ENCODE measurements at regions not wholly inside any gene's neighbourhood (a gene's known extent, or its start where the extent isn't known, plus 50 kb on each side); places are given as distances from the start of the nearest gene placed in this dataset.
"Not testable (repeated sequence)": the region's sequence is repeated elsewhere in the genome, so short reads cannot be mapped to it uniquely, and the experiment has no call there.

DNA sequence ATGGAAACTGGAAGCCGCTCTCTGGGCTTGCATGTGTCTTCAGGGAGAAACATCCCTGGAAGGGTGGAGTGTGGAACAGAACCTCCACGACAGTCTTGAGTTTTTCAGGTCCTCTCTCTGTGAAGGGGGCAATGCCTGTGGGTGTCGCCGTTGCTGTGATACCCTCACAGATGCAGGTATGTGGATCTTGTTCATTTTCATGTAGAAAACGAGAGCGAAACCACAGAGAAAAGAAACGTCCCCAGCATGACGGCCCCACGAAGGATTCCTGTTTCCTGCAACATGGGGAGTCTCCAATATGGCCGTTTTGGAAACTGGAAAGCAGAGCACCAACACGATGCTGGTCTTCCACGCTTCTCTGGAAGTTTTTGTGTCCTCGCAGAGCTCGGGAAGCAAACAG is 187.9 kb downstream of the ALG10 start:
- no peaks in the 10 kb centered on the region for H3K27me3 ChIP-seq (ENCODE audit: insufficient read depth, low read length)
- H2AFZ ChIP-seq (ENCODE audit: low read length, unreplicated experiment), result no peak overlapping the region
- no peak overlapping the region for H3K27ac ChIP-seq (ENCODE audit: low read depth, low read length)
- no peaks in the 10 kb centered on the region for H3K36me3 ChIP-seq (ENCODE audit: insufficient read depth, low read length)
- no peaks in the 10 kb centered on the region for H3K79me2 ChIP-seq (ENCODE audit: control insufficient read depth, insufficient read depth, low read length, unreplicated experiment)
- H3K4me3 ChIP-seq (ENCODE audit: low read depth, low read length), result no peak overlapping the region
- H3K4me1 ChIP-seq (ENCODE audit: control insufficient read depth, insufficient read depth, low read length, unreplicated experiment), result no peaks in the 10 kb centered on the region

DNA sequence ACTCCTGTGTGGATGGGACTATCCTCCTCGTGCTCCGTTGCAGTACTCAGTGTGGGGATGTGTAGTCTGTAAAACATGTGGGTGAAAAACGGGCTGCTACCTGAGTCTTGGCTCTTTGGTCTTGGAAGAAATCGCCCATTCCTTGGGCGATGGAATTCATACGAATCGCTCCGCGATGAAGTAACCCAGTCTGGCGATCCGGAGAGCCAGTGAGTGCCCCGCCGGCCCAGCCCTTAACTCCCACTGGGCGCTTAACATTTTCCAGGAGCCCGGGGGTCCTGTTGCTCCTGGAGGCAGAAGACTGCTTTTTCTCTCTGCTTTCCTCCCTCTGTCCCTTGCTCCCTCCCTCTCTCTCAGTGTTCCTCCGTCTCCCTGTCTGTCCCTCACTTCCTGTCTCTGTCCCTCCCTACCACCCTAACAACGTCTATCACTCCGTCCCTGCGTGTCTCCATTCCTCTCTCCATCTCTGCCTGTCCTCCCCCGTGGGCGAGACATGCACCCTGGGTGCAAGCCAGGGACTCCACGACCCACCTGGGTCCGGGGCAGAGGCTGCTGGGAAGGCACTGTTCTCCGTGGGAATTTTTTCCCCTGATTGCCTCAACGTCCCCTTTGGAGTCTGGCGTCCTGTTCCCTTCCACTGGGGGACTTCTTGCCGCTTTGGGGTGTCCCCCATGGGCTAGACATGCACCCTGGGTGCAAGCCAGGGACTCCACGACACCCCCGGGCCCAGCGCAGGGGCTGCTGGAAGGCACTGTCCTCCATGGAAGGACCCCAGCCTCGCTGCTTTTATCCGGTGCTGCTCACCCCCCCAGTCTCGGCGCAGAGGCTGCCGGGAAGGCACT is 188.6 kb downstream of the ALG10 start:
- H3K36me3 ChIP-seq (ENCODE audit: insufficient read depth, low read length), result no peaks in the 10 kb centered on the region
- no peaks in the 10 kb centered on the region for H3K27me3 ChIP-seq (ENCODE audit: insufficient read depth, low read length)
- no peak overlapping the region for H3K27ac ChIP-seq (ENCODE audit: low read depth, low read length)
- no peak overlapping the region for H3K4me3 ChIP-seq (ENCODE audit: low read depth, low read length)
- no peaks in the 10 kb centered on the region for H3K79me2 ChIP-seq (ENCODE audit: control insufficient read depth, insufficient read depth, low read length, unreplicated experiment)
- H3K4me1 ChIP-seq (ENCODE audit: control insufficient read depth, insufficient read depth, low read length, unreplicated experiment), result no peaks in the 10 kb centered on the region
- no peak overlapping the region for H2AFZ ChIP-seq (ENCODE audit: low read length, unreplicated experiment)

DNA sequence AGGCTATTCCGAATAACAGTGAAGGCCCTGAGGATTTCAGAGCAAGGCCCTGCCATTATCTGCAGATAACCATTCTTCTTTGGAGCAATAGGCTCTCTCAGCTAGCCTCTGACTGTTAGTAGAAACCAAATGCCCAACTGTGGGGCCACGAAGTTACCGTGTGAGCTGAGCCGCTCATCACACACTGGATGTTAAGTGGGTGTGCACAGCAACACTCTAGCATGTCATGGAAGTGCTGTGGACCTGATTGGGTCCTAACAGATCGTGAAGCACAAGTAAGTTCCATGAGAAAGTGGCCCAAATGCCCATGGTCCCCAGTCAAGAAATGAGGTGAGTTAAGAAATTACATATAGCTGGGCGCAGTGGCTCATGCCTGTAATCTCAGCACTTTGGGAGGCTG is 190.4 kb downstream of the ALG10 start:
- H3K36me3 ChIP-seq (ENCODE audit: insufficient read depth, low read length), result no peaks in the 10 kb centered on the region
- H3K27me3 ChIP-seq (ENCODE audit: insufficient read depth, low read length), result no peaks in the 10 kb centered on the region
- H3K27ac ChIP-seq (ENCODE audit: low read depth, low read length), result no peak overlapping the region
- H3K4me1 ChIP-seq (ENCODE audit: control insufficient read depth, insufficient read depth, low read length, unreplicated experiment), result no peaks in the 10 kb centered on the region
- H3K79me2 ChIP-seq (ENCODE audit: control insufficient read depth, insufficient read depth, low read length, unreplicated experiment), result no peaks in the 10 kb centered on the region
- H3K4me3 ChIP-seq (ENCODE audit: low read depth, low read length), result no peak overlapping the region
- H2AFZ ChIP-seq (ENCODE audit: low read length, unreplicated experiment), result no peak overlapping the region

DNA sequence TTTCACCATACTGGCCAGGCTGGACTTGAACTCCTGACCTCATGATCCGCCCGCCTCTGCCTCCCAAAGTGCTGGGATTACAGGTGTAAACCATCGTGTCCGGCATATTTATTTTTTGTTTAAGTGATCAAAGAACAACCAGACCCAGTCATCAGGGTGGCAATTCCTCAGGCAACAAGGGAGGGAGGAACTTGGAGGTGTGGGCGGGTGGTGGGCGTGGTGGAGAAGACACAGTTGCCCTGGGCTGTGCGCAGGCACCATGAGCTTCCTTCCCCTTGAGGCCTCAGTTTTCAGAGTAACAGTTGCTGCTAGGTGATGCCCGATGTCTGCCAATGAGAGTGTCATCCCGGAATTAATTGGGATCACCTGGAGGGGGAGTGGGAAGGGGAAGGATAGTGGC is 191.7 kb downstream of the ALG10 start:
- Histone ChIP-seq H3K4me3 (ENCODE audit: low read depth, low read length) (no peak overlapping the region), H3K79me2 (ENCODE audit: control insufficient read depth, insufficient read depth, low read length, unreplicated experiment) (no peaks in the 10 kb centered on the region), H3K4me1 (ENCODE audit: control insufficient read depth, insufficient read depth, low read length, unreplicated experiment) (no peaks in the 10 kb centered on the region), H3K27ac (ENCODE audit: low read depth, low read length) (no peak overlapping the region), H3K36me3 (ENCODE audit: insufficient read depth, low read length) (no peaks in the 10 kb centered on the region), H3K27me3 (ENCODE audit: insufficient read depth, low read length) (peaks cover under 1% of the 10 kb centered on the region; the same call in 1 of the 2 replicates), H2AFZ (ENCODE audit: low read length, unreplicated experiment) (no peak overlapping the region)

DNA sequence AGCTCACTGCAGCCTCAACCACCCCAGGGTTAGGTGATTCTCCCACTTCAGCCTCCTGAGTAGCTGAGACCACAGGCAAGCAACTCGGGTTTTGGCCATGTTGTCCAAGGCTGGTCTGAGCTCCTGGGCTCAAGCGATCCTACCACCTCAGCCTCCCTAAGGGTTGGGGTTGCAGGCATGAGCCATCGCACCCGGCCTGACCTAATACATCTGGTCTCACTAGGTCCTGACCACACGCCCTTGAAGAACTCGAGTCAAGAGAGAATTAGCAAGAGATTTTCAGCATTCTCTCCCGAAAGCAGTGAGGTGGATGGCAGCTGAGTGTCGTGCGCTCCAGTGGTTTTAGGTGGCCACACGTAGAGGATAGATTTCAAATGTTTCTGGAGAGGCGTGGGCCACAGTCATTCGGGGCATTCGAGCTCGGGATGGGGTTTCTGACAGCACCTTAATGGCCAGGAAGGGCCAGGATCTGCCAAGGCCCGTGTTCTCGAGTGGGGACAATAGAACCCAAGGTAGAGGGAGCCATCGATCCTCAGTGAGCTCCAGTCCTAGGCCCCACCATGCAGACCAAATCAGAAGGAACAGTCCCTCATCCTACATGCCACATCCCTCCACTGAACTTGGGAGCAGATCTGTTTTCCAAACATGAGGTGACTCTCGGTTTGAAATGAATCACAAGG is 193.1 kb downstream of the ALG10 start:
- H3K27me3 ChIP-seq (ENCODE audit: insufficient read depth, low read length), result peaks cover 8% of the 10 kb centered on the region; the same call in 1 of the 2 replicates
- no peaks in the 10 kb centered on the region for H3K4me1 ChIP-seq (ENCODE audit: control insufficient read depth, insufficient read depth, low read length, unreplicated experiment)
- H3K36me3 ChIP-seq (ENCODE audit: insufficient read depth, low read length), result no peaks in the 10 kb centered on the region
- no peak overlapping the region for H2AFZ ChIP-seq (ENCODE audit: low read length, unreplicated experiment)
- no peak overlapping the region for H3K27ac ChIP-seq (ENCODE audit: low read depth, low read length)
- no peaks in the 10 kb centered on the region for H3K79me2 ChIP-seq (ENCODE audit: control insufficient read depth, insufficient read depth, low read length, unreplicated experiment)
- H3K4me3 ChIP-seq (ENCODE audit: low read depth, low read length), result no peak overlapping the region

DNA sequence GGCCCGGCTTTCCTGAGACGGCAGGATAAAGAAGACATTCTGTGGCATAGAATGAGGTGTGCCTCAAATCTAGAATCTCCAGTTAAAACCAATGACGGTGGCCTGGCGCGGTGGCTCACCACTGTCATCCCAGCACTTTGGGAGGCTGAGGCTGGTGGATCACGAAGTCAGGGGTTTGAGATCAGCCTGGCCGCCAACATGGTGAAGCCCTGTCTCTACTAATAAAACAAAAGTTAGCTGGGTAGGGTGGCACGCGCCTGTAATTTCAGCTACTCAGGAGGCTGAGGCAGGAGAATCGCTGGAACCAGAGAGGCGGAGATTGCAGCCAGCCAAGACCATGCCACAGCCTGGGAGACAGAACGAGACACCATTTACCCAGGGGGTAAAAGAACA is 193.6 kb downstream of the ALG10 start:
- Histone ChIP-seq H3K4me1 (ENCODE audit: control insufficient read depth, insufficient read depth, low read length, unreplicated experiment) (no peaks in the 10 kb centered on the region), H3K27ac (ENCODE audit: low read depth, low read length) (no peak overlapping the region), H2AFZ (ENCODE audit: low read length, unreplicated experiment) (no peak overlapping the region), H3K79me2 (ENCODE audit: control insufficient read depth, insufficient read depth, low read length, unreplicated experiment) (no peaks in the 10 kb centered on the region), H3K27me3 (ENCODE audit: insufficient read depth, low read length) (peaks cover 8% of the 10 kb centered on the region; the same call in 1 of the 2 replicates), H3K36me3 (ENCODE audit: insufficient read depth, low read length) (no peaks in the 10 kb centered on the region), H3K4me3 (ENCODE audit: low read depth, low read length) (no peak overlapping the region)

DNA sequence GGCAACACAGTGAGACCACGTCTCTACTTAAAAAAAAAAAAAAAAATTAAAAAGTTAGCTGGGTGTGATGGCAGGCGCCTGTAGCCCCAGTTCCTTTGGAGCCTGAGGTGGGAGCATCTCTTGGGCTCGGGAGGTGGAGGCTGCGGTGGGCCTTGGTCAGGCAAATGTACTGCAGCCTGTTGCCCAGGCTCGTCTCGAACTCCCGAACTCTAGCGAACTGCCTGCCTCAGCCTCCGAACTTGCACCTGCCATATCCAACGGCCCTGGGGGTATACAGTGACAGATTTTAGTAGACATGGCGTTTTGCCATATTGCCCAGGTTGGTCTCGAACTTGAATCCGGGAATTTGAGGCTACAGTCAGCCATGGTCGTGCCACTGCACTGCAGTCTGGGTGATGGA is 195.4 kb downstream of the ALG10 start:
- Histone ChIP-seq H3K36me3 (ENCODE audit: insufficient read depth, low read length) (no peaks in the 10 kb centered on the region), H3K27ac (ENCODE audit: low read depth, low read length) (no peak overlapping the region), H2AFZ (ENCODE audit: low read length, unreplicated experiment) (no peak overlapping the region), H3K27me3 (ENCODE audit: insufficient read depth, low read length) (peaks cover 8% of the 10 kb centered on the region; the same call in 1 of the 2 replicates), H3K4me3 (ENCODE audit: low read depth, low read length) (no peak overlapping the region), H3K79me2 (ENCODE audit: control insufficient read depth, insufficient read depth, low read length, unreplicated experiment) (no peaks in the 10 kb centered on the region), H3K4me1 (ENCODE audit: control insufficient read depth, insufficient read depth, low read length, unreplicated experiment) (no peaks in the 10 kb centered on the region)

DNA sequence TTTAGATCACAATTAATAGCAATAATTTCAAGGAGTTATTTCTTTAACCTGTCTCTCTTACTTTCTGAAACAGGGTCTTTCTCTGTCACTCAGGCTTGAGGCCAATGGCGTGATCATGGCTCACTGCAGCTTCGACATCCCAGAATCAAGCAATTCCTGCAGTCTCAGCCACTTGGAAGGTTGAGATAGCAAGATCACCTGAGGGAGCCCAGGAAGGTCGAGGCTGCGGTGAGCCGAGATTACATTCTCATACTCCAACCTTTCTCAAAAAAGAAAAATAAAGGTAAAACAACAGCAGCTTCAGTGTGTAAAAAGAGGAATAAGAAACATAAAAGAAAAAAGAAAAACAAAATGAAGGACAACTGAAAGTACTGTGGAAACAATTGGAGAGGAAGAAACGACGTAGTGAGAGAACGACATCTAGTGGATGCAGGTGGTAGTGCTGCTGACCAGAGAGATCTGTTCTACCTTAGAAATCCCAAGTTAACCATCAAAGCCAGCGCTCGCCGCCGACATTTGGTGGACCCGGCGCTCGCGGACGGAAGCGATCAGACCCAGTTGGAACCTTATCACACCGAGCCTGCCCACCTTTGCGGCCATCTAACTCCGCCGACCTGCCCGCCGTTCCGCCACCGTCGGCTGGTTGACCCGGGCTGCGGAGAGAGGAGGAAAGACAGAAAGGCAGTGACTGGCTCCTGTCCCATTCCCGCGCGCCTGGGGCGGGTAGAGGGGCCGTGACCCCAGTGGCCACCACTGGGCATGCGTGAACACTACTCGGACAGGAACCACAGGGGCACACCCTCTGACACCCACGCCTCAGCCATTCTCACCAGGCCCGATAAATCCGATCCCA is 196.1 kb downstream of the ALG10 start:
- Histone ChIP-seq H2AFZ (ENCODE audit: low read length, unreplicated experiment) (peak overlapping the region; percentile 74), H3K4me3 (ENCODE audit: low read depth, low read length) (peak overlapping the region; percentile 63), H3K36me3 (ENCODE audit: insufficient read depth, low read length) (no peaks in the 10 kb centered on the region), H3K4me1 (ENCODE audit: control insufficient read depth, insufficient read depth, low read length, unreplicated experiment) (no peaks in the 10 kb centered on the region), H3K27ac (ENCODE audit: low read depth, low read length) (no peak overlapping the region), H3K79me2 (ENCODE audit: control insufficient read depth, insufficient read depth, low read length, unreplicated experiment) (no peaks in the 10 kb centered on the region), H3K27me3 (ENCODE audit: insufficient read depth, low read length) (peaks cover 8% of the 10 kb centered on the region; the same call in 1 of the 2 replicates)

DNA sequence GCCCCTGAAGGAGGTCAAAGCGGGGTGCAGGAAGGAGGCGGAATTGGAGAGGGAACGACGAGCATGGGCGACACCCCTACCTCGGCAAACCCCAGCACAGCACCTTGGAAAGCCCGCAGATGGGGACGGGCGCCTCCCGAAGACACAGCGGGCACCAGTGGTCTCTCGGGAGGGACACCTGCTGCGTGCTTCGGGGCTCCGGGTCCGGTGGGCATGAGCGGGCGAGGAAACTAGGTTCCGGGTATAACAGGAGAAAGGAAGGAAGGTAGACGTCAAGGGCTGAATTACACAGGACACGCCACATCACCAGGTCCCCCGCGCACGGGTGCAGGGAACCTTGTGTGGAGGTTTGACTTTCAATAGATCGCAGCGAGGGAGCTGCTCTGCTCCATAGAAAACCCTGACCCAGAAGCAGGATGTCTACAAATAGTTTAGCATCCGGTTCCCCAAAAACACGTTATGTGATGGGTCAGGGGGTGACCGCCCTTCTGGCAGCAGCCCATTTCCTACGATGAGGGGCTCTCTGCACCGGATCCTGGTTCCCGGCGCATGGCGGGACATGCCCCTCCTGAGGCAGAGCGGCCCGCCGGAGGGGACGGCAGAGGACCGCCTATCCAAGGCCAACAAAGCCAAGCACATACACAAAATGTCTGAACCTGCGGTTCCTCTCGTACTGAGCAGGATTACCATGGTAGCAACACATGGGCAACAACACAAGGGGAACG is 196.9 kb downstream of the ALG10 start:
- Histone ChIP-seq H3K36me3 (ENCODE audit: insufficient read depth, low read length) (no peaks in the 10 kb centered on the region), H3K27me3 (ENCODE audit: insufficient read depth, low read length) (peaks cover 8% of the 10 kb centered on the region; the same call in 1 of the 2 replicates), H3K27ac (ENCODE audit: low read depth, low read length) (no peak overlapping the region), H3K79me2 (ENCODE audit: control insufficient read depth, insufficient read depth, low read length, unreplicated experiment) (no peaks in the 10 kb centered on the region), H3K4me3 (ENCODE audit: low read depth, low read length) (peak overlapping the region; percentile 63), H3K4me1 (ENCODE audit: control insufficient read depth, insufficient read depth, low read length, unreplicated experiment) (no peaks in the 10 kb centered on the region), H2AFZ (ENCODE audit: low read length, unreplicated experiment) (no peak overlapping the region)

DNA sequence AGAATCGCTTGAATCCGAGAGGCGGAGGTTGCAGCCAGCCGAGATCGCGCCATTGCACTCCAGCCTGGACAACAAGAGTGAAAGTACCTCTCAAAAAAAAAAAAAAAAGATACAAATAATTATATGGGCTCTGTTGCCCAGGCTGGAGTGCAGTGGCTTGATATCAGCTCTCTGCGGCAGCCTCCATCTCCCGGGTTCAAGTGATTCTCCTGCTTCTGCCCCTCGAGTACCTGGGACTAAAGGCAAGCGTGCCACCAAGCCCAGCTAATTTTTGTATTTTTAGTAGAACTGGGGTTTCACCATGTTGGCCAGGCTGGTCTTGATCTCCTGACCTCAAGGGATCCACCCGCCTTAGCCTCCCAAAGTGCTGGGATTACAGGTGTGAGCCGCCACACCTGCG is 197.8 kb downstream of the ALG10 start:
- not testable (repeated sequence) for H3K27me3 ChIP-seq (ENCODE audit: insufficient read depth, low read length); H2AFZ ChIP-seq (ENCODE audit: low read length, unreplicated experiment); H3K79me2 ChIP-seq (ENCODE audit: control insufficient read depth, insufficient read depth, low read length, unreplicated experiment); H3K36me3 ChIP-seq (ENCODE audit: insufficient read depth, low read length); H3K4me1 ChIP-seq (ENCODE audit: control insufficient read depth, insufficient read depth, low read length, unreplicated experiment); H3K4me3 ChIP-seq (ENCODE audit: low read depth, low read length); H3K27ac ChIP-seq (ENCODE audit: low read depth, low read length)

Data from ACC112 (cell line).